ENCODE measurements at regions not wholly inside any gene's neighbourhood (a gene's known extent, or its start where the extent isn't known, plus 50 kb on each side); places are given as distances from the start of the nearest gene placed in this dataset.

GRCh38 chr4:96112631-96113030 lies 272.7 kb downstream of the PDHA2 start:
- H3K27me3 ChIP-seq (replicated peaks; ENCODE audit: control insufficient read depth, insufficient read depth, low read length): no peaks in the 10 kb centered on the region
- H3K4me1 Mint-ChIP-seq (ENCODE audit: low read depth, unreplicated experiment): no peaks in the 10 kb centered on the region
- no peaks in the 10 kb centered on the region for H3K9me3 ChIP-seq
- no peaks in the 10 kb centered on the region for H3K9me3 Mint-ChIP-seq (ENCODE audit: unreplicated experiment)
- BruUV-seq (replicated peaks): no TSS peak
- ChIA-PET POLR2A (no interaction called here), CTCF (no interaction called here)
- no peaks in the 10 kb centered on the region for H3K4me1 ChIP-seq
- H3K27ac Mint-ChIP-seq (ENCODE audit: unreplicated experiment): no peak overlapping the region
- intact Hi-C loops (cut with micrococcal nuclease; ENCODE audit: unreplicated experiment): no loop called here
- H3K4me3 ChIP-seq (ENCODE audit: low read depth, low read length): no peak overlapping the region
- no peaks in the 10 kb centered on the region for H3K36me3 Mint-ChIP-seq (ENCODE audit: insufficient read depth, unreplicated experiment)
- H3K27me3 Mint-ChIP-seq (ENCODE audit: insufficient read depth, unreplicated experiment): peaks cover 5% of the 10 kb centered on the region
- no peak for TF ChIP-seq CTCF (IDR thresholded peaks at IDR 0.05; ENCODE audit: insufficient read depth in 1 of 2, low read depth in 1 of 2, low read length in 1 of 2, severe bottlenecking in 1 of 2, unreplicated experiment in 1 of 2)
- no peaks in the 10 kb centered on the region for H3K36me3 ChIP-seq (ENCODE audit: control insufficient read depth, insufficient read depth, low read length)
- no peak overlapping the region for H3K4me3 Mint-ChIP-seq (ENCODE audit: unreplicated experiment)
- DNase-seq: no peak

GRCh38 chr4:96120206-96120605 lies 280.3 kb downstream of the PDHA2 start:
- intact Hi-C loops (cut with micrococcal nuclease; ENCODE audit: unreplicated experiment): no loop called here
- no peaks in the 10 kb centered on the region for H3K4me1 Mint-ChIP-seq (ENCODE audit: low read depth, unreplicated experiment)
- no peak for TF ChIP-seq CTCF (IDR thresholded peaks at IDR 0.05; ENCODE audit: insufficient read depth in 1 of 2, low read depth in 1 of 2, low read length in 1 of 2, severe bottlenecking in 1 of 2, unreplicated experiment in 1 of 2)
- H3K36me3 ChIP-seq (ENCODE audit: control insufficient read depth, insufficient read depth, low read length): no peaks in the 10 kb centered on the region
- H3K36me3 Mint-ChIP-seq (ENCODE audit: insufficient read depth, unreplicated experiment): no peaks in the 10 kb centered on the region
- no peaks in the 10 kb centered on the region for H3K27me3 ChIP-seq (replicated peaks; ENCODE audit: control insufficient read depth, insufficient read depth, low read length)
- H3K27me3 Mint-ChIP-seq (ENCODE audit: insufficient read depth, unreplicated experiment): no peaks in the 10 kb centered on the region
- no peak overlapping the region for H3K4me3 ChIP-seq (ENCODE audit: low read depth, low read length)
- no peaks in the 10 kb centered on the region for H3K9me3 ChIP-seq
- H3K4me1 ChIP-seq: no peaks in the 10 kb centered on the region
- no peaks in the 10 kb centered on the region for H3K9me3 Mint-ChIP-seq (ENCODE audit: unreplicated experiment)
- no peak overlapping the region for H3K4me3 Mint-ChIP-seq (ENCODE audit: unreplicated experiment)
- H3K27ac Mint-ChIP-seq (ENCODE audit: unreplicated experiment): no peak overlapping the region
- CTCF ChIA-PET: no interaction called here
- DNase-seq: no peak
- no TSS peak for BruUV-seq (replicated peaks)
- POLR2A ChIA-PET: no interaction called here

GRCh38 chr4:96126227-96126626 lies 286.3 kb downstream of the PDHA2 start:
- no peak overlapping the region for H3K27ac Mint-ChIP-seq (ENCODE audit: unreplicated experiment)
- no TSS peak for BruUV-seq (replicated peaks)
- TF ChIP-seq CTCF (IDR thresholded peaks at IDR 0.05; ENCODE audit: insufficient read depth in 1 of 2, low read depth in 1 of 2, low read length in 1 of 2, severe bottlenecking in 1 of 2, unreplicated experiment in 1 of 2): no peak
- H3K4me3 ChIP-seq (ENCODE audit: low read depth, low read length): no peak overlapping the region
- intact Hi-C loops (cut with micrococcal nuclease; ENCODE audit: unreplicated experiment): no loop called here
- H3K4me1 Mint-ChIP-seq (ENCODE audit: low read depth, unreplicated experiment): peaks cover 4% of the 10 kb centered on the region
- H3K27me3 Mint-ChIP-seq (ENCODE audit: insufficient read depth, unreplicated experiment): no peaks in the 10 kb centered on the region
- DNase-seq: no peak
- H3K9me3 Mint-ChIP-seq (ENCODE audit: unreplicated experiment): peaks cover 12% of the 10 kb centered on the region
- CTCF ChIA-PET: no interaction called here
- POLR2A ChIA-PET: no interaction called here
- H3K36me3 ChIP-seq (ENCODE audit: control insufficient read depth, insufficient read depth, low read length): no peaks in the 10 kb centered on the region
- no peaks in the 10 kb centered on the region; the same call in 1 of the 2 replicates for H3K4me1 ChIP-seq
- no peak overlapping the region for H3K4me3 Mint-ChIP-seq (ENCODE audit: unreplicated experiment)
- H3K27me3 ChIP-seq (replicated peaks; ENCODE audit: control insufficient read depth, insufficient read depth, low read length): no peaks in the 10 kb centered on the region
- H3K36me3 Mint-ChIP-seq (ENCODE audit: insufficient read depth, unreplicated experiment): no peaks in the 10 kb centered on the region
- H3K9me3 ChIP-seq: no peaks in the 10 kb centered on the region
